HG03175 (cell line): ENCODE measurements at regions not wholly inside any gene's neighbourhood (a gene's known extent, or its start where the extent isn't known, plus 50 kb on each side); places are given as distances from the start of the nearest gene placed in this dataset.
"Not testable (repeated sequence)": the region's sequence is repeated elsewhere in the genome, so short reads cannot be mapped to it uniquely, and the experiment has no call there.

Experiments used
- ATAC-seq: cut with Tn5 transposase; IDR thresholded peaks from one replicate; pipeline ENCODE4 v1.9.1; 2021; ENCODE audit warnings: mild to moderate bottlenecking, moderate library complexity; ENCODE audit not compliant: unreplicated experiment

DNA sequence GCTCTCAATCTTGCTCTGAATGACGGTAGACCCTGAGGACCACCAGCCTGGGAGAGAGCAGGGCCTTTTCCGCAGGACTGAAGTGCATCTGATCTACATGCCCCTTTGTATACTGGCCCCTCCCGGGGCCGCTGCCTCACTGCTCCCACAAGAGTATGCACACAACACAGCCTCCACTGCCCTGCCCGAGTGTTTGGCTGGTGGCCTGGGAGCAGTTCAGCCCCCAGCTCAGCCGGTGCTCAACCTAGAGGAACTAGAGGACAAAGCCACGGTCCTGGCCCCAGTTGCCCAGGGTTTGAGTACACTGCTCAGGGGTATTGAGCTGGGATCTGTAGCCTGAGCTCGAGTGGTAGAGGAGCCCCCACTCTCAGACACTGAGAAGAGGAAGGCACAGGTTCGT lies 118.9 kb upstream of the CAB39 start:
- no peak for ATAC-seq

- no peak for ATAC-seq
These were observed 118.3 kb upstream of the CAB39 start for GRCh38 chr2:230594286-230594840.

DNA sequence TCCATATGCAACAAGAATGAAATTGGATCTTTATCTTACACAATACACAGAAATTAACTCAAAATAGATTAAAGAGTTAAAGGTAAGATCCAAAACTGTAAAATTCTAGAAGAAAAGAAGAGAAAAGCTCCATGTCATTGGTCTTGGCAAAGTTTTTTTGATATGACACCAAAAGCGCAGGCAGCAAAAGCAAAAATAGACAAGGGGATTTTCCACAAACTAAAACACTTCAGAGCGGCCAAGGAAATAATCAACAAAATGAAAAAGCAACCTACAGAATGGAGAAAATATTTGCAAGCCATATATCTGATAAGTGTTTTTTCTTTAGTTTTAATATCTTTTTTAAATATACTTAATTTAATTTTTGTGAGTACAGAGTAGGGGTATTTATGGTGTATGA lies 112.8 kb upstream of the CAB39 start:
- ATAC-seq = no peak

GRCh38 chr2:230600285-230600684 lies 112.4 kb upstream of the CAB39 start:
- no peak for ATAC-seq

- ATAC-seq = no peak
These were observed 111.8 kb upstream of the CAB39 start for GRCh38 chr2:230600881-230601280.

DNA sequence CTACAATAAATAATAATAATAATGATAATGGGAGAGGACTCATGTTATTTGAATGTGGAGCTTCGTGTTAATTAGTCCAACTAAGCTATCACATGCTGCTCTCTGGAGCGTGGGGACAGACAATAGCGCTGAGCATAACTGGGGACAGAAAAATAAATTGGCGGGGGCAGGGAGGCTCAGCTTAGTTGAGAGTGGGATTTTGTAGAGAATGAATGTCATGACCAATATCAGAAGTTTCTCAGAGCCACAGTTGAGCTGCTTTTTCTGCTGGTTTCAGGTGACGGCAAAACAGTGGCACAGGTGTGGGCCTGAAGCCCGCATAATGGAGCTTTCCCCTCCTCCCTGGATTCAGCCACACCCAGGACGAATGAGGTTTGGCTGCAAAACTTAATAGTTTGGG lies 111.1 kb upstream of the CAB39 start:
- ATAC-seq = peak; percentile 46

- peak; percentile 91 for ATAC-seq
These were observed 109.9 kb upstream of the CAB39 start for GRCh38 chr2:230602562-230603230.

DNA sequence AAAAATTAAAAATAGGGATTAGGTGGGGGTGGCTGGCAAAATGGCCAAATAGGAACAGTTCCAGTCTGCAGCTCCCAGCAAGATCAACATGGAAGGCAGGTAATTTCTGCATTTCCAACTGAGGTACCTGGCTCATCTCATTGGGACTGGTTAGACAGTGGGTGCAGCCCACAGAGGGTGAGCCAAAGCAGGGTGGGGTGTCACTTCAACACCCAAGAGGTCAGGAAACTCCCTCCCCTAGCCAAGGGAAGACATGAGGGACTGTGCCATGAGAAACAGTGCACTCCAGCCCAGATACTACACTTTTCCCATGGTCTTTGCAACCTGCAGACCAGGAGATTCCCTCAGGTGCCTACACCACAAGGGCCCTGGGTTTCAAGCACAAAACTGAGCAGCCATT lies 109.3 kb upstream of the CAB39 start:
- ATAC-seq = not testable (repeated sequence)

DNA sequence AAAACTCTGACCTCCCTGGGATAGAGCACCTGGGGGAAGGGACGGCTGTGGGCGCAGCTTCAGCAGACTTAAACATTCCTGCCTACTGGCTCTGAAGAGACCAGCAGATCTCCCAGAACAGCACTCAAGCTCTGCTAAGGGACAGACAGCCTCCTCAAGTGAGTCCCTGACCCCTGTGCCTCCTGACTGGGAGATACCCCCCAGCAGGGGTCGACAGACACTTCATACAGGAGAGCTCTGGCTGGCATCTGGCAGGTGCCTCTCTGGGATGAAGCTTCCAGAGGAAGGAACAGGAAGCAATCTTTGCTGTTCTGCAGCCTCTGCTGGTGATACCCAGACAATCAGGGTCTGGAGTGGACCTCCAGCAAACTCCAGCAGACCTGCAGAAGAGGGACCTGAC lies 108.5 kb upstream of the CAB39 start:
- ATAC-seq = not testable (repeated sequence)

DNA sequence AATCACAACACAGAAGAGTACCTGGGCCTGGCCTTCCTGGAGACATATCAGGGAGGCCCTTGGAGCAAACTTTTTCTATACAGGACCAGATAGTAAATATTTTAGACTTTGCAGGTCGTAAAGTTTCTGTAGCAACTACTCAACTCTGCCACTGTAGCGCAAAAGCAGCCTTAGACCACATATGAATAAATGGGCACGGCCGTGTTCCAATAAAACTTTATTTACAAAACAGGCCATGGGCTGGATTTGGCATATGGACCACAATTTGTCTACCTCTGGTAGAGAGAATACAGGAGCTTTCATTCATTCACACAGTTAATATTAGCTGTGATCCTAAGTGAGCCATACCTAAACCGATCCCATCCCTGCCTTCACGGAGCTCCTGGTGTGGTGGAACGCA lies 98.6 kb upstream of the CAB39 start:
- ATAC-seq = no peak

- peak; percentile 71 for ATAC-seq
These were observed 97.7 kb upstream of the CAB39 start for GRCh38 chr2:230614913-230615332.

GRCh38 chr2:230617256-230617706 lies 95.4 kb upstream of the CAB39 start:
- ATAC-seq = not testable (repeated sequence)

DNA sequence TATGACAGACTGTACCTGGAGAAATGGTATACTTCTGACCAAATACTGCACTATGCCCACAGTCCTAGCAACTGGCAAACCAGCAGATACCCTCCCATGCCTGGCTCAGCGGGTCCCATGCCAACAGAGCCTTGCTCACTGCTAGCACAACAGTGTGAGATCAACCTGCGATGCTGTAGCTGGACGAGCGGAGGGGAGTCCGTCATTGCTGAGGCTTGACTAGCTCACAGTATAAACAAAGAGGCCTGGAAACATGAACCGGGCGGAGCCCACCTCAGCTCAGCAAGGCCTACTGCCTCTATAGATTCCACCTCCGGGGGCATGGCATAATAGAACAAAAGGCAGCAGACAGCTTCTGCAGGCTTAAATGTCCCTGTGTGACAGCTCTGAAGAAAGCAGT lies 93.2 kb upstream of the CAB39 start:
- ATAC-seq = no peak

- ATAC-seq = not testable (repeated sequence)
These were observed 87.4 kb upstream of the CAB39 start for GRCh38 chr2:230625220-230625619.

DNA sequence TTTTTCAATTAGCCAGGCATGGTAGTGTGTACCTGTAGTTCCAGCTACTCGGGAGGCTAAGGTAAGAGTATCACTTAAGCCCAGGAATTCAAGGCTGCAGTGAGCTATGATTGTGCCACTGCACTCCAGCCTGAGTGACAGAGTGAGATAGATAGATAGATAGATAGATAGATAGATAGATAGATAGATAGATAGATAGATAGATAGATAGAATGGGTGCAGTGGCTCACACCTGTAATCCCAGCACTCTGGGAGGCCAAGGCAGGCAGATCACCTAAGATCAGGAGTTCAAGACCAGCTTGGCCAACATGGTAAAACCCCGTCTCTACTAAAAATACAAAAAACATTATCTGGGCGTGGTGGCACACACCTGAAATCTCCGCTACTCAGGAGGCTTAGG lies 85.6 kb upstream of the CAB39 start:
- not testable (repeated sequence) for ATAC-seq

- ATAC-seq = no peak
These were observed 84.6 kb upstream of the CAB39 start for GRCh38 chr2:230627806-230628724.

DNA sequence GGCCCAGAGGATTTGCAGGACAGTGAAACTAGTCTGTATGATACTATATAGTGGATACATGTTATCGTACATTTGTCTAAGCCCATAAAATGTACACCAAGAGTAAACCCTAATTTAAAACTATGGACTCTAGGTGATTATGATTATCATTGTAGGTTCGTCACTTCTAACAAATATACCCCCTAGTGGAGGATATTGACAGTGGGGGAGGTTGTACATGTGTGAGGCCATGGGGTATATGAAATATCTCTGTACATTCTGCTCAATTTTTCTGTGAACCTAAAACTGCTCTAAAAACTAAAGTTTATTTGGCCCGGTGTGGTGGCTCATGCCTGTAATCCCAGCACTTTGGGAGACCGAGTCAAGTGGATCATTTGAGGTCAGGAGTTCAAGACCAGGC lies 81.2 kb upstream of the CAB39 start:
- ATAC-seq = no peak

GRCh38 chr2:230634146-230634545 lies 78.5 kb upstream of the CAB39 start:
- no peak for ATAC-seq

- not testable (repeated sequence) for ATAC-seq
These were observed 77.8 kb upstream of the CAB39 start for GRCh38 chr2:230634721-230635313.

- peak; percentile 61 for ATAC-seq
These were observed 75.9 kb upstream of the CAB39 start for GRCh38 chr2:230636684-230637271.

DNA sequence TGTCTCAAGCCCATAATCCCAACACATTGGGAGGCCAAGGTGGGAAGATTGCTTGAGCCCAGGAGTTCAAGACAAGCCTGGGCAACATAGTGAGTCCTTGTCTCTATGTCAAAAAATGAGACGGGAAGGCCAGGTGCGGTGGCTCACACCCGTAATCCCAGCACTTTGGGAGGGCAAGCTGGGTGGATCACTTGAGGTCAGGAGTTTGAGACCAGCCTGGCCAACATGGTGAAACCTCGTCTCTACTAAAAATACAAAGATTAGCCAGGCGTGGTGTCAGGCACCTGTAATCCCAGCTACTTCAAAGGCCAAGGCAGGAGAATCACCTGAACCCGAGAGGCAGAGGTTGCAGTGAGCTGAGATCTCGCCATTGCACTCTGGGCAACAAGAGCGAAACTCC lies 75.2 kb upstream of the CAB39 start:
- ATAC-seq = not testable (repeated sequence)
